GM12878 (cell line): ENCODE measurements at regions not wholly inside any gene's neighbourhood (a gene's known extent, or its start where the extent isn't known, plus 50 kb on each side); places are given as distances from the start of the nearest gene placed in this dataset.
"Not testable (repeated sequence)": the region's sequence is repeated elsewhere in the genome, so short reads cannot be mapped to it uniquely, and the experiment has no call there.

Source experiments
- ATAC-seq: fragments of 200-7000 bp; cut with Tn5 transposase; 3 replicates; pipeline ENCODE4 v1.9.1; 2020; ENCODE audit warnings: mild to moderate bottlenecking, moderate library complexity
- BruUV-seq: library from RNA; stranded (reverse); fragments of 400-500 nt; replicated peaks from 2 replicates; lab custom pipeline; 2021; lab: Mats Ljungman, UMichigan
- CTCF ChIA-PET: fragments of 300-600 bp; sonication (Branson Sonifier 250); formaldehyde crosslinking; extraction: SDS; loops from one replicate; lab custom pipeline; 2021; ENCODE audit warnings: inconsistent platforms; lab: Yijun Ruan, JAX
- POLR2A ChIA-PET: fragments of 350-600 bp; formaldehyde crosslinking; extraction: SDS; loops from one replicate; lab custom pipeline; 2021; ENCODE audit warnings: inconsistent platforms; lab: Charles Lee
- RAD21 ChIA-PET: fragments of 300-600 bp; sonication (Branson Sonifier 250); formaldehyde crosslinking; loops from one replicate; lab custom pipeline; 2023; ENCODE audit warnings: antibody characterized with exemption; ENCODE audit not compliant: unreplicated experiment; lab: Charles Lee
- SMC1A ChIA-PET: fragments of 300-600 bp; sonication (Branson Sonifier 250); formaldehyde crosslinking; loops from one replicate; lab custom pipeline; 2023; ENCODE audit not compliant: unreplicated experiment, uncharacterized antibody; lab: Charles Lee
- DNase-seq: peaks from one replicate; pipeline ENCODE4 v3.0.0-alpha.2; 2011; ENCODE audit warnings: low read depth, low spot score
- FAIRE-seq: peaks from 3 replicates; lab custom pipeline; 2011; peaks lifted over from hg19 to GRCh38; lab: Jason Lieb, UNC
- H2AFZ ChIP-seq: 2 replicates; pipeline ENCODE4 v1.6.0; 2011; ENCODE audit warnings: low read depth, low read length, control low read depth; ENCODE audit not compliant: control insufficient read depth
- H3K27ac ChIP-seq: 2 replicates; pipeline ENCODE4 v1.5.1; 2011; ENCODE audit warnings: control low read depth; ENCODE audit not compliant: control insufficient read depth, insufficient read depth
- H3K27me3 ChIP-seq, 2 experiments: replicated peaks in 1 of 2; 2 replicates each; pipeline versions ENCODE4 v1.6.0 to v1.6.1; 2011; ENCODE audit warnings: low read length in 1 of 2; ENCODE audit not compliant: control insufficient read depth in 2 of 2, insufficient read depth in 2 of 2
- H3K36me3 ChIP-seq, 2 experiments: 2 replicates each; pipeline ENCODE4 v1.5.1; 2011; ENCODE audit warnings: low read length in 1 of 2; ENCODE audit not compliant: control insufficient read depth in 2 of 2, insufficient read depth in 2 of 2
- H3K4me1 ChIP-seq: 2 replicates; pipeline ENCODE4 v1.6.1; 2011; ENCODE audit warnings: mild to moderate bottlenecking, low read length, moderate library complexity, mixed read lengths; ENCODE audit not compliant: control insufficient read depth, insufficient read depth
- H3K4me2 ChIP-seq: 2 replicates; pipeline ENCODE4 v1.6.0; 2011; ENCODE audit warnings: control low read depth; ENCODE audit not compliant: control insufficient read depth, insufficient read depth
- H3K4me3 ChIP-seq: fragments of 200-600 bp; sonication (generic); 2 replicates; pipeline ENCODE4 v1.5.1; 2016
- H3K79me2 ChIP-seq: 2 replicates; pipeline ENCODE4 v1.6.0; 2011; ENCODE audit warnings: low read length; ENCODE audit not compliant: control insufficient read depth, insufficient read depth
- H3K9ac ChIP-seq: 2 replicates; pipeline ENCODE4 v1.8.0; 2011; ENCODE audit warnings: low read length, control low read depth, mixed read lengths; ENCODE audit not compliant: control insufficient read depth, insufficient read depth
- H3K9me3 ChIP-seq: replicated peaks from 3 replicates; pipeline ENCODE4 v1.5.1; 2011; ENCODE audit warnings: mild to moderate bottlenecking, low read length; ENCODE audit not compliant: control insufficient read depth, insufficient read depth
- H4K20me1 ChIP-seq: 2 replicates; pipeline ENCODE4 v1.6.0; 2011; ENCODE audit not compliant: control insufficient read depth, insufficient read depth
- BHLHE40 ChIP-seq, 2 experiments: fragments of 450-650 bp in 1 of 2; IDR thresholded peaks; 2 replicates each; pipeline ENCODE4 v1.6.1; 2011 to 2017; ENCODE audit warnings: low read depth in 2 of 2, borderline replicate concordance in 1 of 2, improper control_type of control experiment in 1 of 2, low read length in 1 of 2, mild to moderate bottlenecking in 1 of 2
- IKZF1 ChIP-seq: fragments of 450-650 bp; conservative IDR thresholded peaks from 2 replicates; pipeline ENCODE4 v1.6.1; 2017; ENCODE audit warnings: antibody characterized with exemption, mild to moderate bottlenecking
- IKZF2 ChIP-seq, 2 experiments: fragments of 450-650 bp; IDR thresholded peaks; 2 replicates each; pipeline ENCODE4 v1.6.1; 2017; ENCODE audit warnings: mild to moderate bottlenecking in 2 of 2, moderate library complexity in 2 of 2
- MTA2 ChIP-seq: fragments of 450-650 bp; IDR thresholded peaks from 2 replicates; pipeline ENCODE4 v1.6.1; 2016; ENCODE audit warnings: low read depth, mild to moderate bottlenecking, moderate library complexity
- NR2F1 ChIP-seq: fragments of 450-650 bp; conservative IDR thresholded peaks from 2 replicates; pipeline ENCODE4 v1.6.1; 2017; ENCODE audit warnings: mild to moderate bottlenecking
- POU2F2 ChIP-seq: IDR thresholded peaks from 3 replicates; pipeline ENCODE4 v1.6.1; 2011; ENCODE audit warnings: low read depth, mild to moderate bottlenecking, low read length, borderline replicate concordance
- RUNX3 ChIP-seq: IDR thresholded peaks from 2 replicates; pipeline ENCODE4 v1.6.1; 2012; ENCODE audit warnings: low read length, inconsistent platforms
- ZNF217 ChIP-seq: fragments of 450-650 bp; IDR thresholded peaks from 2 replicates; pipeline ENCODE4 v1.6.1; 2017; ENCODE audit warnings: antibody characterized with exemption, mild to moderate bottlenecking
- WGBS: methylation state at CpG from one replicate; pipeline ENCODE4 v1.1.6; 2016; ENCODE audit warnings: low lambda C conversion rate; ENCODE audit not compliant: insufficient replicate concordance, insufficient coverage; ENCODE audit errors: missing lambda C conversion rate; 5-methylcytosine and 5-hydroxymethylcytosine counted together
- in situ Hi-C: fragments of 300-500 bp; cut with MboI; formaldehyde crosslinking; loops from 9 replicates; pipeline ENCODE4 v1.14.3; 2018; ENCODE audit warnings: mixed read lengths
- intact Hi-C: fragments of 100-400 bp; cut with micrococcal nuclease; formaldehyde crosslinking; loops from one replicate; pipeline ENCODE4 v1.14.2; 2022; ENCODE audit not compliant: unreplicated experiment
- TF ChIP-seq, protein P1 (sequence below): fragments of 450-650 bp; IDR thresholded peaks from 2 replicates; pipeline ENCODE4 v1.6.1; 2017; ENCODE audit warnings: mild to moderate bottlenecking, low read depth, inconsistent platforms; ENCODE audit not compliant: poor library complexity, severe bottlenecking

DNA sequence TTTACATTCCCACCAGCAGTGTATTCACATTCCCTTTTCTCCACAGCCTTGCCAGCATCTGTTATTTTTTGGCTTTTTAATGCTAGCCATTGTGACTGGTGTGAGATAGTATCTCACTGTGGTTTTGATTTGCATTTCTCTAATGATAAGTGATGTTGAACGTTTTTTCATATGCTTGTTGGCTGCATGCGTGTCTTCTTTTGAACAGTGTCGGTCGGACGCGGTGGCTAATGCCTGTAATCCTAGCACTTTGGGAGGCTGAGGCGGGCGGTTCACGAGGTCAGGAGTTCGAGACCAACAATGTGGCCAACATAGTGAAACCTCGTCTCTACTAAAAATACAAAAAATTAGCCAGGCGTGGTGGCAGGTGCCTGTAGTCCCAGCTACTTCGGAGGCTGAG is 50.6 kb upstream of the LAS1L start:
- in situ Hi-C loops: loop anchor here (5.0 kb wide), 1 partner anchor 397 kb away; no protein-coding TSS in a partner anchor
- H3K4me3 ChIP-seq, H3K79me2 ChIP-seq, H3K9me3 ChIP-seq, H3K4me2 ChIP-seq, RAD21 ChIA-PET, BruUV-seq, POLR2A ChIA-PET, H3K9ac ChIP-seq: not testable (repeated sequence)
- WGBS: 0% methylated on average over 13 of the region's 13 CpGs
- TF ChIP-seq ZNF217 (peak; percentile 33; the same call in 1 of the 2 replicates), BHLHE40 (IDR thresholded peaks at IDR 0.05; ENCODE audit: borderline replicate concordance in 1 of 2, low read depth in 2 of 2, low read length in 1 of 2) (peak in 1 of 2 experiments; percentile 43; a peak in 1 of 4 replicates), NR2F1 (peak; percentile 53; the same call in 1 of the 2 replicates), RUNX3 (peak; percentile 24), POU2F2 (peak; percentile 50; the same call in 1 of the 3 replicates), MTA2 (peak; percentile 60; the same call in 1 of the 2 replicates), IKZF1 (peak; percentile 32; the same call in 1 of the 2 replicates), IKZF2 (IDR thresholded peaks at IDR 0.05) (peak in 1 of 2 experiments; percentile 14; a peak in 1 of 4 replicates)
- TF ChIP-seq, protein P1, sequence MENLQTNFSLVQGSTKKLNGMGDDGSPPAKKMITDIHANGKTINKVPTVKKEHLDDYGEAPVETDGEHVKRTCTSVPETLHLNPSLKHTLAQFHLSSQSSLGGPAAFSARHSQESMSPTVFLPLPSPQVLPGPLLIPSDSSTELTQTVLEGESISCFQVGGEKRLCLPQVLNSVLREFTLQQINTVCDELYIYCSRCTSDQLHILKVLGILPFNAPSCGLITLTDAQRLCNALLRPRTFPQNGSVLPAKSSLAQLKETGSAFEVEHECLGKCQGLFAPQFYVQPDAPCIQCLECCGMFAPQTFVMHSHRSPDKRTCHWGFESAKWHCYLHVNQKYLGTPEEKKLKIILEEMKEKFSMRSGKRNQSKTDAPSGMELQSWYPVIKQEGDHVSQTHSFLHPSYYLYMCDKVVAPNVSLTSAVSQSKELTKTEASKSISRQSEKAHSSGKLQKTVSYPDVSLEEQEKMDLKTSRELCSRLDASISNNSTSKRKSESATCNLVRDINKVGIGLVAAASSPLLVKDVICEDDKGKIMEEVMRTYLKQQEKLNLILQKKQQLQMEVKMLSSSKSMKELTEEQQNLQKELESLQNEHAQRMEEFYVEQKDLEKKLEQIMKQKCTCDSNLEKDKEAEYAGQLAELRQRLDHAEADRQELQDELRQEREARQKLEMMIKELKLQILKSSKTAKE: peak; percentile 20
- TF ChIP-seq, all 136 proteins: peak for 9; not testable (repeated sequence) for 127
- peak; percentile 53 for ATAC-seq
- not testable (repeated sequence) for FAIRE-seq, H3K27me3 ChIP-seq, H3K36me3 ChIP-seq, H2AFZ ChIP-seq, H3K27ac ChIP-seq, H4K20me1 ChIP-seq, DNase-seq
- ChIA-PET SMC1A (interaction anchor here (1.8 kb wide), 1 partner anchor 401 kb away, joined by 3 read pairs; no protein-coding TSS in a partner anchor), CTCF (interaction anchor here (0.5 to 0.7 kb wide), 2 partner anchors 136 to 297 kb away, joined by 3 read pairs; no protein-coding TSS in a partner anchor)
- H3K4me1 ChIP-seq: peaks cover 14% of the 10 kb centered on the region; the same call in 1 of the 2 replicates
- intact Hi-C loops: loop anchor here (10.0 kb wide), 2 partner anchors 430 to 620 kb away; no protein-coding TSS in a partner anchor
